HG02938 (cell line): ENCODE measurements at regions not wholly inside any gene's neighbourhood (a gene's known extent, or its start where the extent isn't known, plus 50 kb on each side); places are given as distances from the start of the nearest gene placed in this dataset.

Experiments
- ATAC-seq: cut with Tn5 transposase; IDR thresholded peaks from one replicate; pipeline ENCODE4 v1.9.1; 2021; ENCODE audit warnings: mild to moderate bottlenecking, moderate library complexity; ENCODE audit not compliant: unreplicated experiment

GRCh38 chr4:64489628-64490027, 80.4 kb upstream of the TECRL start:
- no peak for ATAC-seq

- no peak for ATAC-seq
Measured at GRCh38 chr4:64479338-64479737, 70.1 kb upstream of the TECRL start.

GRCh38 chr4:64477127-64477526, 67.9 kb upstream of the TECRL start:
- ATAC-seq = no peak

- no peak for ATAC-seq
Measured at GRCh38 chr4:64465263-64465662, 56.0 kb upstream of the TECRL start.

- ATAC-seq = no peak
Measured at GRCh38 chr4:64464581-64464980, 55.3 kb upstream of the TECRL start.
